SK-N-SH (cell line): ENCODE measurements at regions not wholly inside any gene's neighbourhood (a gene's known extent, or its start where the extent isn't known, plus 50 kb on each side); places are given as distances from the start of the nearest gene placed in this dataset.

ENCODE experiments used
- CTCF ChIP-seq: fragments of 200-600 bp; sonication (generic); IDR thresholded peaks from 2 replicates; pipeline ENCODE4 v1.6.1; 2017; ENCODE audit warnings: antibody characterized with exemption, mild to moderate bottlenecking, moderate library complexity
- EP300 ChIP-seq, 2 experiments: IDR thresholded peaks; 2 replicates each; pipeline versions ENCODE4 v1.4.0 to v1.6.1; 2012; ENCODE audit warnings: borderline replicate concordance in 1 of 2, low read depth in 1 of 2, low read length in 1 of 2
- EZH2phosphoT487 ChIP-seq: fragments of 200-600 bp; sonication (generic); IDR thresholded peaks from 2 replicates; pipeline ENCODE4 v1.6.1; 2017; ENCODE audit warnings: low read depth, mixed run types, mild to moderate bottlenecking, antibody characterized with exemption, moderate library complexity, borderline replicate concordance
- POLR2AphosphoS5 ChIP-seq: IDR thresholded peaks from 2 replicates; pipeline ENCODE4 v1.6.1; 2012; ENCODE audit warnings: low read depth, low read length
- RAD21 ChIP-seq: IDR thresholded peaks from 2 replicates; pipeline ENCODE4 v1.6.1; 2012; ENCODE audit warnings: mild to moderate bottlenecking, low read length
- RCOR1 ChIP-seq: fragments of 150-350 bp; IDR thresholded peaks from 2 replicates; pipeline ENCODE4 v1.6.1; 2017; ENCODE audit warnings: antibody characterized with exemption, low read length
- REST ChIP-seq: IDR thresholded peaks from 2 replicates; pipeline ENCODE4 v1.6.1; 2012; ENCODE audit warnings: mild to moderate bottlenecking, low read depth, low read length, moderate library complexity
- RFX5 ChIP-seq: IDR thresholded peaks from 2 replicates; pipeline ENCODE4 v1.6.1; 2012; ENCODE audit warnings: mild to moderate bottlenecking, improper control_type of control experiment, low read length
- TAF1 ChIP-seq: IDR thresholded peaks from 2 replicates; pipeline ENCODE4 v1.6.1; 2012; ENCODE audit warnings: low read depth, mild to moderate bottlenecking, low read length, moderate library complexity, borderline replicate concordance
- TEAD4 ChIP-seq: IDR thresholded peaks from 2 replicates; pipeline ENCODE4 v1.4.0; 2012; ENCODE audit warnings: mild to moderate bottlenecking, borderline replicate concordance; ENCODE audit not compliant: insufficient read depth
- TF ChIP-seq, protein P1 (sequence below): fragments of 150-350 bp; IDR thresholded peaks from 2 replicates; pipeline ENCODE4 v1.6.1; 2017; ENCODE audit warnings: antibody characterized with exemption, low read length, low read depth, borderline replicate concordance

DNA sequence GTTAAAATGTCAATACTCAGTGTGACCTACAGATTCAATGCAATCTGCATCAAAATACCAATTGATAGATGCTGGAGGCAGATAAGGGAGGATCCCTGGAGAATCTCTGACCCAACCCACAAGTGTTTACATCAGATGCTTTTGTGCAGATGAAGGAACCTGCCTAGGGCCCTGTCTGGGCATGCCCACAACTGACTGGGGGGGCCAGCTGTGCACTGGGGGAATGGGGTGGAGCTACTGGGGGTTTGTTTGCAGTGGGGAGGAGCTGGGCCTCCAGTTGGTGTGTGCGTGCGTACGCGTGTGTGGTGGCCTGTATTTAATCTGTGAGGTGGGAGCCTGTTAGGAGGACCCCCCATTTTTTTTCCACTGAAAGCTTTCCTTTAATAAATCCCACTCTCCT, 244.9 kb downstream of the TRIM36 start:
- TF ChIP-seq RAD21: no peak
- TF ChIP-seq CTCF: no peak
- TF ChIP-seq EP300 (IDR thresholded peaks at IDR 0.05; ENCODE audit: borderline replicate concordance in 1 of 2, low read depth in 1 of 2, low read length in 1 of 2): no peak
- TF ChIP-seq, protein P1, sequence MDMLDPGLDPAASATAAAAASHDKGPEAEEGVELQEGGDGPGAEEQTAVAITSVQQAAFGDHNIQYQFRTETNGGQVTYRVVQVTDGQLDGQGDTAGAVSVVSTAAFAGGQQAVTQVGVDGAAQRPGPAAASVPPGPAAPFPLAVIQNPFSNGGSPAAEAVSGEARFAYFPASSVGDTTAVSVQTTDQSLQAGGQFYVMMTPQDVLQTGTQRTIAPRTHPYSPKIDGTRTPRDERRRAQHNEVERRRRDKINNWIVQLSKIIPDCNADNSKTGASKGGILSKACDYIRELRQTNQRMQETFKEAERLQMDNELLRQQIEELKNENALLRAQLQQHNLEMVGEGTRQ: no peak
- TF ChIP-seq EZH2phosphoT487: no peak
- no peak for TF ChIP-seq POLR2AphosphoS5
- no peak for TF ChIP-seq RCOR1
- TF ChIP-seq RFX5: no peak
- TF ChIP-seq TAF1: no peak
- no peak for TF ChIP-seq TEAD4
- TF ChIP-seq REST: no peak
